ENCODE measurements at regions not wholly inside any gene's neighbourhood (a gene's known extent, or its start where the extent isn't known, plus 50 kb on each side); places are given as distances from the start of the nearest gene placed in this dataset.

- no peak for TF ChIP-seq CTCF (IDR thresholded peaks at IDR 0.05; ENCODE audit: insufficient read depth, low read length, poor library complexity, severe bottlenecking)
- TF ChIP-seq EZH2phosphoT487 (conservative IDR thresholded peaks at IDR 0.05; ENCODE audit: low read length): no peak
Measured at GRCh38 chr14:71721791-71722190, 210.4 kb upstream of the RGS6 start.

Data from SU-DHL-6 (cell line).